Body of pancreas (tissue), 4 donors: ENCODE measurements at regions not wholly inside any gene's neighbourhood (a gene's known extent, or its start where the extent isn't known, plus 50 kb on each side); places are given as distances from the start of the nearest gene placed in this dataset.
"Not testable (repeated sequence)": the region's sequence is repeated elsewhere in the genome, so short reads cannot be mapped to it uniquely, and the experiment has no call there.

ENCODE experiments used
- CTCF ChIP-seq, 7 experiments: fragments of 450-650 bp in 4 of 7; fragments of 200-600 bp in 3 of 7; sonication (generic) in 3 of 7; IDR thresholded peaks; one replicate each; pipeline ENCODE4 v1.5.1; 2016 to 2019; ENCODE audit warnings: antibody characterized with exemption in 7 of 7
- POLR2A ChIP-seq, 3 donors: fragments of 450-650 bp; IDR thresholded peaks; one replicate each; pipeline ENCODE4 v1.6.1; 2016; ENCODE audit warnings: antibody characterized with exemption in 3 of 3, mild to moderate bottlenecking in 2 of 3

- not testable (repeated sequence) for TF ChIP-seq CTCF, POLR2A (IDR thresholded peaks at IDR 0.05)
These were observed 50.3 kb upstream of the AGAP1 start for GRCh38 chr2:235443580-235443979.
